ENCODE measurements at regions not wholly inside any gene's neighbourhood (a gene's known extent, or its start where the extent isn't known, plus 50 kb on each side); places are given as distances from the start of the nearest gene placed in this dataset.
"Not testable (repeated sequence)": the region's sequence is repeated elsewhere in the genome, so short reads cannot be mapped to it uniquely, and the experiment has no call there.

GRCh38 chrX:96006281-96006680 lies 678.4 kb upstream of the DIAPH2 start:
- DNase-seq (ENCODE audit: insufficient read length, low spot score) (no peak), FAIRE-seq (no peak)
- TF ChIP-seq POLR2A (IDR thresholded peaks at IDR 0.05; ENCODE audit: low read depth, low read length) = no peak

- TF ChIP-seq POLR2A (IDR thresholded peaks at IDR 0.05; ENCODE audit: low read depth, low read length) = no peak
- FAIRE-seq (no peak), DNase-seq (ENCODE audit: insufficient read length, low spot score) (no peak)
These were observed 657.2 kb upstream of the DIAPH2 start for GRCh38 chrX:96027407-96027806.

GRCh38 chrX:96052078-96052477 lies 632.6 kb upstream of the DIAPH2 start:
- no peak for FAIRE-seq
- no peak for TF ChIP-seq POLR2A (IDR thresholded peaks at IDR 0.05; ENCODE audit: low read depth, low read length)
- DNase-seq (ENCODE audit: insufficient read length, low spot score) = no peak

GRCh38 chrX:96081891-96082290 lies 602.8 kb upstream of the DIAPH2 start:
- DNase-seq (ENCODE audit: insufficient read length, low spot score) (no peak), FAIRE-seq (no peak)
- TF ChIP-seq POLR2A (IDR thresholded peaks at IDR 0.05; ENCODE audit: low read depth, low read length) = no peak

- FAIRE-seq (no peak), DNase-seq (ENCODE audit: insufficient read length, low spot score) (no peak)
- no peak for TF ChIP-seq POLR2A (IDR thresholded peaks at IDR 0.05; ENCODE audit: low read depth, low read length)
These were observed 590.0 kb upstream of the DIAPH2 start for GRCh38 chrX:96094616-96095015.

- no peak for FAIRE-seq
- no peak for DNase-seq (ENCODE audit: insufficient read length, low spot score)
- no peak for TF ChIP-seq POLR2A (IDR thresholded peaks at IDR 0.05; ENCODE audit: low read depth, low read length)
These were observed 586.2 kb upstream of the DIAPH2 start for GRCh38 chrX:96098471-96098870.

GRCh38 chrX:96102997-96103396 lies 581.6 kb upstream of the DIAPH2 start:
- no peak for FAIRE-seq
- no peak for TF ChIP-seq POLR2A (IDR thresholded peaks at IDR 0.05; ENCODE audit: low read depth, low read length)

GRCh38 chrX:96112689-96113088 lies 572.0 kb upstream of the DIAPH2 start:
- TF ChIP-seq POLR2A (IDR thresholded peaks at IDR 0.05; ENCODE audit: low read depth, low read length) = no peak
- DNase-seq (ENCODE audit: insufficient read length, low spot score) (no peak), FAIRE-seq (no peak)

More at GRCh38 chrX:96102997-96103396, 581.6 kb upstream of the DIAPH2 start:
- no peak for DNase-seq (ENCODE audit: insufficient read length, low spot score)

GRCh38 chrX:96126182-96126581 lies 558.5 kb upstream of the DIAPH2 start:
- no peak for DNase-seq (ENCODE audit: insufficient read length, low spot score)
- FAIRE-seq = no peak
- TF ChIP-seq POLR2A (IDR thresholded peaks at IDR 0.05; ENCODE audit: low read depth, low read length) = no peak

- not testable (repeated sequence) for FAIRE-seq; DNase-seq (ENCODE audit: insufficient read length, low spot score)
These were observed 556.6 kb upstream of the DIAPH2 start for GRCh38 chrX:96128058-96128457.

GRCh38 chrX:96140796-96141195 lies 543.8 kb upstream of the DIAPH2 start:
- no peak for DNase-seq (ENCODE audit: insufficient read length, low spot score)
- no peak for TF ChIP-seq POLR2A (IDR thresholded peaks at IDR 0.05; ENCODE audit: low read depth, low read length)
- FAIRE-seq = no peak

- DNase-seq (ENCODE audit: insufficient read length, low spot score) = no peak
- no peak for FAIRE-seq
- TF ChIP-seq POLR2A (IDR thresholded peaks at IDR 0.05; ENCODE audit: low read depth, low read length) = no peak
These were observed 537.0 kb upstream of the DIAPH2 start for GRCh38 chrX:96147681-96148080.

GRCh38 chrX:96170626-96171025 lies 514.0 kb upstream of the DIAPH2 start:
- no peak for TF ChIP-seq POLR2A (IDR thresholded peaks at IDR 0.05; ENCODE audit: low read depth, low read length)
- DNase-seq (ENCODE audit: insufficient read length, low spot score) (no peak), FAIRE-seq (no peak)

GRCh38 chrX:96176921-96177320 lies 507.7 kb upstream of the DIAPH2 start:
- no peak for TF ChIP-seq POLR2A (IDR thresholded peaks at IDR 0.05; ENCODE audit: low read depth, low read length)
- no peak for DNase-seq (ENCODE audit: insufficient read length, low spot score)
- FAIRE-seq = no peak

- DNase-seq (ENCODE audit: insufficient read length, low spot score) (no peak), FAIRE-seq (no peak)
- no peak for TF ChIP-seq POLR2A (IDR thresholded peaks at IDR 0.05; ENCODE audit: low read depth, low read length)
These were observed 503.0 kb upstream of the DIAPH2 start for GRCh38 chrX:96181605-96182004.

GRCh38 chrX:96182366-96182765 lies 502.3 kb upstream of the DIAPH2 start:
- FAIRE-seq (no peak), DNase-seq (ENCODE audit: insufficient read length, low spot score) (no peak)
- no peak for TF ChIP-seq POLR2A (IDR thresholded peaks at IDR 0.05; ENCODE audit: low read depth, low read length)

All from H54 (cell line).